Stimulated activated CD8-positive, alpha-beta memory T cell treated with anti-CD3 and anti-CD28 coated beads, Interleukin-15, amount 100 ng/mL, for 4 hours (primary cell): ENCODE measurements at regions not wholly inside any gene's neighbourhood (a gene's known extent, or its start where the extent isn't known, plus 50 kb on each side); places are given as distances from the start of the nearest gene placed in this dataset.

Experiments used
- DNase-seq, 2 donors: peaks; one replicate each; pipeline ENCODE4 v3.0.0-alpha.2; 2020; ENCODE audit warnings: low read depth in 2 of 2

GRCh38 chr10:3992382-3993178, 207.6 kb upstream of the KLF6 start:
- DNase-seq, result no peak

- no peak for DNase-seq
These were observed 205.3 kb upstream of the KLF6 start for GRCh38 chr10:3990307-3990706.

GRCh38 chr10:3987143-3987974, 202.3 kb upstream of the KLF6 start:
- DNase-seq, result no peak

- DNase-seq, result no peak
These were observed 201.6 kb upstream of the KLF6 start for GRCh38 chr10:3986493-3987142.

- DNase-seq, result no peak
These were observed 197.9 kb upstream of the KLF6 start for GRCh38 chr10:3982746-3983442.

- no peak for DNase-seq
These were observed 196.3 kb upstream of the KLF6 start for GRCh38 chr10:3981300-3981699.

GRCh38 chr10:3980660-3981059, 195.7 kb upstream of the KLF6 start:
- no peak for DNase-seq

GRCh38 chr10:3980144-3980543, 195.1 kb upstream of the KLF6 start:
- no peak for DNase-seq

- DNase-seq, result no peak
These were observed 193.8 kb upstream of the KLF6 start for GRCh38 chr10:3978761-3979160.

- no peak for DNase-seq
These were observed 193.2 kb upstream of the KLF6 start for GRCh38 chr10:3978174-3978573.

GRCh38 chr10:3977761-3978160, 192.8 kb upstream of the KLF6 start:
- no peak for DNase-seq

- no peak for DNase-seq
These were observed 191.7 kb upstream of the KLF6 start for GRCh38 chr10:3976718-3977117.

- no peak for DNase-seq
These were observed 191.2 kb upstream of the KLF6 start for GRCh38 chr10:3976171-3976570.

GRCh38 chr10:3975016-3975415, 190.0 kb upstream of the KLF6 start:
- no peak for DNase-seq

GRCh38 chr10:3972460-3973301, 187.7 kb upstream of the KLF6 start:
- peak in 1 of 2 donors; percentile 5 for DNase-seq

- DNase-seq, result no peak
These were observed 186.7 kb upstream of the KLF6 start for GRCh38 chr10:3971713-3972112.

GRCh38 chr10:3969876-3970666, 185.1 kb upstream of the KLF6 start:
- DNase-seq, result no peak

- DNase-seq, result no peak
These were observed 183.7 kb upstream of the KLF6 start for GRCh38 chr10:3968727-3969126.

GRCh38 chr10:3964516-3964915, 179.5 kb upstream of the KLF6 start:
- DNase-seq, result no peak

GRCh38 chr10:3963191-3963673, 178.2 kb upstream of the KLF6 start:
- no peak for DNase-seq
